ENCODE measurements at regions not wholly inside any gene's neighbourhood (a gene's known extent, or its start where the extent isn't known, plus 50 kb on each side); places are given as distances from the start of the nearest gene placed in this dataset.

DNA sequence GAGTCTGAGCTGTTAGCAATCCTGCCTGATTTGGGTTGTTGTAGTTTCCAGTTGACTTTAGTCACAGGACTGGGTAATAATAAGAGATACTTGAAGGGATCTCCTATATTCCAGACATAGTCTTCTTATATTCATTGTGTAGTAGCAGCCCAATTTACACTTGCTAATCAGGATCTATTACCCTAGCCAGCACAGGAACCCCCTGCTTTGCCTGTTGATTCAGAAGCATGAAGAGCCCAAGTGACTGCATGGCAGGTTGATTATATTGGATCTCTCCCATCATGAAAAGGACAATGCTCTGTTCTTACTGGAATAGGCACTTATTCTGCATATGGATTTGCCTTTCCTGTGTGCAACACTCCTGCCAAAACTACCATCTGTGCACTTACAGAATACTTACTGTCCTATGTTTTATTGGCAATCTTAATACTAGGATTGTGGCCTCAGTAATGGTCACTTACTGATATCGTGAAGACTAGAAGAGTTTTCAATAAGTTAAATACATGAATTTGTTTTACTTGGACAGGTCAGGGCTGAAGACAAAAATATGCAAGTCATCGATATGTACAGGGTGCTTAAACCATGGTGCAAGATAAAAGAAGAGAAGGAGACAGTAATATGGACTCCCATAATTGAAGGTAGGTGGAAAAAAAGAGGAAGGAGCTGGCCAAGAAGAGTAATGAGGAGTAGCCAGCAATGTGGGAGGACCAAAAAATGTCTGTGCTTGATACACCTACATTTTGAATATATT, 304.1 kb downstream of the MCTP2 start:
- DNase-seq, result no peak

DNA sequence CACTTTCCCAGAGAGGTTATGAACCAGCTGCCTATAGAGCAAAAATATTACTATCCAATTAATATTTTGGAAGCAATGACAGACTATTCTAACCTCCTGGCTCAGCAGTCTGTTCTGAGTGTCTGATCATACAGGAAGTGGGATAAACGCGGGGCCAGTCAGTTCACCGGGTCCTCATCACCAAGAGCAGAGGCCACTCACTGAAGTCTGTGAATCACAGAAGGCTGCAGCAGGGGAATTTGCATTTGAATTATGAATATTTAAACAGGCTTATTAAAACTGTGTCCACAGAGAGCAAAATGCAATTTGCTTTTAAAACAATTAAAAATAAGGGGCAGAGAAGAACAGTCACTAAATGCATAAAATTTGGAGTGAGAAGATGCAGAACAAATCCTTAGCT, 305.2 kb downstream of the MCTP2 start:
- DNase-seq, result no peak

DNA sequence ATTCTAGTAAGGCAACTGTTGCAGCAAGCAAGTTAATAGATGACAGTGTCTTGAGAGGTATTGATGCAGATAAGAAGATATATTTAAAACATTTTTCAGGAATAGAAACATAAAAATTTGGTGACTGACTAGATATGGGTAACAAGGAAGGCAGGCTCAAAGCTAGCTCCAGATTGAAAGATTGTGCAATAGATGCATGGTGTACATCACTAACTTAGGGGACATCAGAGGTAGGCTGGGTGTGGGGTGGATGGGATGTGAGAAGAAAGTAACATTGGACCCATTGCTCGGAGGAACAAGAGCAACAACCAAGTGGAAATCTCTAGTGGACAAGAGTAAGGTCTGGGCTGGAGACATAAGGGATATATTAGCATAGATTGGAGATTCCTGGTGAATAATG, 306.9 kb downstream of the MCTP2 start:
- no peak for DNase-seq

DNA sequence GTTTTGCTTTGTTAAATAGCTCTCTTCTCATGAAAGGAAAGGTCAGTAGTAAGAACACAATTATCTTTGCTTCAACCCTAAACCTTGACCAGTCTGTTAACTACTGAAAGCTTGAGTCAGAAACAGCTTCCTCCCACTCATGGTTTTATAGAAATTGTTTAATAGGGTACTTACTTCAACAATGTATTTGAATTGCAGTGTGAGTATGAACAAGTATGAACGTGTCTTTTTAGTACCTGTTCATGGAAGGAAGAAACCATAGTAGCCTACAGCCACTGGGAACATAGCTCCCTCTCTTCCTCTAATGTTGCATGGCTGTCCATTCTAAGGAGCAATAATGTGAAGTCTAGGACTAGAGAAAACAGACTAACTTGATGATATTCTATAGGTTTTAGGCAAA, 311.0 kb downstream of the MCTP2 start:
- no peak for DNase-seq

DNA sequence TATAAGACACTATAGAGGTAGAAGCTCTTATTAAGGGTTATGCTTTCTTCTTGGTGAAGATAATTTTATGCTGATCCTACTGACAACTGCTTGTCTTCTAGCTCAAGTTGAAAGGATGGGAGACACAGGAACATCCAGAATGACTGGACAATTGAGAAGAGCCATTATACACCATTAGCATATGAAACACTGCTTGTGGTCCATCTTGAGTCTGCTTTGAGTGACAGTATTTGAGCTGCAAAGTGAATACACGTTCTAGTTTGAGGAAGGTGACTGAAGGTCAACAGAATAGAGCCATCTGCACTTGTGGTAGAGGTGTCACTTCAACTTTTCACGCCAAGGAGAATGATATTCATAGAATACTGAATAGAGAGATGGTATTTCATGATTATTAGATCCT, 315.4 kb downstream of the MCTP2 start:
- no peak for DNase-seq

DNA sequence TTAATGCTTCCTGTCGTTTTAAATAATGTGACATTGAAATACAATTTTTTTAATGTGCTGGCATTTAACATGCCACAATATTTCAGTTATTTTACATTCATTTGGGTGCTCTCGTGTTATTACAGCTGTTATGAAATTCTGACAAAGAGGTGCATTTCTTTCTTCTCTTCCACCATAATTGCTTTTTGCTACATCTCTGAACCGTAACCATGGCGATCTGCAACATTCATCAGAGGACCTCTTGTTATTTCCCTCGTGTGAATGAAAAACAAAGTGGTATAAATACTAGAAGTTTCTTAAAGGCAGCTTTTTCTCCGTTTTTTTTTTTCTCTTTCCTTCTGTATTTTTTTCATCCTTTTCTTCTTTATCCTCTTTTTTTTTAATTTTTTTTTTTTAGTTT, 316.4 kb downstream of the MCTP2 start:
- no peak for DNase-seq

DNA sequence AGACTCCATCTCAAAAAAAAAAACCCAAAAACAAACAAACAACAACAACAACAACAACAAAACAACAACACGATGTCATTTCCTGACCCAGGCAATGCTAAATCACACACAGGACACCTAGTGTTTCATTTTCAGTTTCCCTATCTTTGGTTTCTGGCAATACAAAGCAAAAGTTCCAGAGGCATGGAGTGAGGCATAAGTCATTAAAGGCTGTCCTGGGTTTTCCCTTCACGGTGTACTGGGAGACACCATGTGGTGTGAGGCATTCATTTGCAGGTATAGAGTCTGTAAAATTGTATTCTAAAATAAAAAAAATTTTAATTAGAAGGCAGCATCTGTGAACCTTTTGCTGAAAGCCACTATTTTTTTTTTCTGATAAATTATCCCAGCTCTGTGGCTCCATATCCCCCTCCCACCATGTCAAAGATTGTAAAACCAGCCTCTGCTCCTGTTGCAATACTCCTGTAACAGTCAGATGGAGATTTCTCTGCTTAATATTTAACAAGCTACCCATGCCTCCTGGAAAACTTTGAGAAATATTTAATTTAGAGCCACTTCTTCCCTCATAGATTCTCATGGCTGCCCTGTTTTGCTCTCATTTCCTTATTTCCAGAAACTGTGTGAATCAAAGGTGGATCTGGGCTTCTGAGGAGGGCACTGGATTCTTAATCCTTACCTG, 324.6 kb downstream of the MCTP2 start:
- no peak for DNase-seq

DNA sequence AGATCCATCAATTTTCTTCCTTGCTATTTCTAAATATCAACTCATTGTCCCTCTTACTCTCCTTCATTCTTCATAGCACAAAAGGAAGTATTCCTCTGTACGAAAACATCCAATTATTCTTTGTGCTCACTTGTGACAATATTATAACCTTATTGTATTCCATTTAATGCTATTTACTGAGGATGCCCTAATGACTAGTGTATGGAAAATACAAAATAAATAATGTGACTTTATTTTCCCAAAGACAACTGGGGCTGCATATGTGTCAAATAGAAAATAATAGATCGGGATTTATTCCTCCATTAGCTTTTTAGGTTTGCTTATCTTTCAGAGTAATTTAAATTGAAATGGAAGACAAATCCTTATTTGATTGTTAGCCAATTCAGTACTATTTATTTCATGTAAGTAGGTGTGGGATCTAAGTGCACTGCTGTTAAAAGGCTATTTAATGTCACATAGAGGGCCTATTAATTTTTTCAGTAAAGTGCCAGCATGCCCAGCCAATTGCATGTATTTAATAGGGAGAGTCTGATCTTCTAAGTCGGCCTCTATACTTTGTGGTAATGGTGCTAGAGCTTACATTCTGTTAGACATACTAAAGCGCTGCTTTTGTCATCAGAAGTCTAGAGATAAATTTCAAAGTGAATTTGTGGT, 329.8 kb downstream of the MCTP2 start:
- DNase-seq, result no peak

DNA sequence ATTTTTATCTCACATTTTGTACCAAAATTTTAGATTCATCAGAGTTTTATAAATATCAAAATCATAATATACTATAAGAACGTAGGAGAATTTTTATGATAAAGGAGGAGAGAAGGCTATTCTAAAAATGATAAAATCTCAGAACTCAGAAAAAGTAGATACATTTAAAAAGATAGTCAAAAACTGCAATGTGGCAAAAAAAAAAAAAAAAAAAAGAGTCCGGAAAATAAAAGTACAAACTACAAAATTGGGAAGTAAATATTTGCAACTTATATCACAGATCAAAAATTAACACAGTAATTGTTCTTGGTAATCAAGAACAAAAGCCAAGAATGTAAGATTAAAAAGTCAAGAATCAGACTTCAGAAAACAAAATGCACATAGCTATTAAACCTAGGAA, 332.1 kb downstream of the MCTP2 start:
- no peak for DNase-seq

DNA sequence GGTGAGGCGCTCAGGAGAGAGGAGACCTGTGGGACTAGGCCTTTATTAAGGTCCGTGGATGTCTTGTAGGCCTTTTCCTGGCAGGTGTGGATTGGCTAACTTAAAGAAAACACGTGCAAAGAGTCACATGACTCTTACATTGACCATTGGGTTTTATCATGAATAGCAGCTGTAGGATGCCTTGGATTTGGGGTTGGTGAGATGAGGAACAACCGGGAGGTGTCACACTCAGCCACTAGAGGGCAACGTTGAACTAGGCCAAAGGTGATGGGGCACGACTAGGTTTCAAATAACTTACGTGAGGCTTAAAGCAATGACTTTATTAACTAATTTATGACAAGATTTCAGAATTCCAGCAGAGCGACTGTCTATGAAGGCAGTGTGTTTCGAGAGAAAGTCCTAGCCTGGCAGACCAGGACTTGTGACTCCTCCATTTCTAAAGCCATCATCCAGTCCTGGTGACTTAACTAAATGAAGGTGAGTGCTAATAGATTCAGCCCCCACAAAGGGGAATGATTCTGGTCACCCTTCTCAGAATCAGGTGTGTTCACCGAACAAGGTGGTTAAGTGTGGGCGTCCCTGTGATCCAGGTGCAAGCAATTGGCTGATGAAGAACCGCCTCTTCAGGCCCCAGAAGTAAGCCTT, 345.6 kb downstream of the MCTP2 start:
- DNase-seq, result no peak

DNA sequence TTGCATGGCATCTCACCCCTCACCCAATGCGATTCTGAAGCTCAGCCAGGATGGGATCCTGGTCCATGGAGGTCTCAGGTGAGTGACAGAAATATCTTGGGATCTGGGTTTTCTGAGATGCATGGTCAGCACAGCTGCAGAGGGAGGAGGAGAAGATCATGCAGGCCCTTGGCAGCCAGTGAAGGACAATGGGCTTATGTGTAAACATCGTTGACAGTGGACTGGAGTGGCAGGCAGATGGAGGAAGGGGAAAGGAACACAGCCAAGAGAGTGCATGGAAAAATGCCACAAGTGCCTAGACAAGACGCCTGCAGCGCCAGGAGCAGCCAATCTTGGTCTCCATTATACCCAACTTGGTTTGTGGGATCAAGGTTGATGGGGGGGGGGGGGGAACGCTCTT, 347.9 kb downstream of the MCTP2 start:
- DNase-seq, result no peak

DNA sequence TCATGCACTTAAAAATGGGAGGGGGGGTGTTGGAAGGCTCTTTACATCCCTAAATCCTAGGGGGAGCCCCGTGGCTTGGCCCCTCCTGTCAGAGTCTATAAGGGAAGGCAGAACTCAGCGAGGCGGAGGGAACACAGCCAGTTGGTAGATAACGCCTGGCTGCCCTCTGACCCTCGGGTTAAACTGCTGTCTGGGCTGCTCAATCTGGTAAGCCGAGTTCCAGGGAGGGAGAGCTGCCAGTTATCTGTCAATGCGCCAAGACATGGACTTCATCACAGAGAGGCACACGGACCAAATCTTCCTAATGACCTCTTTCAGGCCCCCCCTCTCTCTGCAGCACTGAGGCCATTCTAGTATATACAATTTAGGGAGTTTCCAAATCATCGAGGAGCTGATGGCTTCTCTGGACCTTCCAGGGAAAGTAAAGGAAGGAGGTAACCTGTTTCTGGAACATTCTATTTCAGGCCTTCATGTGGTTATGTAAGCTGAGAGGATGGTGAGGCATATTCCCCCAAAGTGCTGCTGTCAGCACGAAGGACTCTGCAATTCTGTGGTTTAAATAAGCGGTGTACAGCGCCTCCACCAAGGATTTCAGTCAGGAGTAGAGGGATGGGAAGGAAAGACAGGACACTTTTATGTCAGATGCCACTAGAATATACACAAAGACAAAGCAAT, 349.0 kb downstream of the MCTP2 start:
- DNase-seq, result no peak

DNA sequence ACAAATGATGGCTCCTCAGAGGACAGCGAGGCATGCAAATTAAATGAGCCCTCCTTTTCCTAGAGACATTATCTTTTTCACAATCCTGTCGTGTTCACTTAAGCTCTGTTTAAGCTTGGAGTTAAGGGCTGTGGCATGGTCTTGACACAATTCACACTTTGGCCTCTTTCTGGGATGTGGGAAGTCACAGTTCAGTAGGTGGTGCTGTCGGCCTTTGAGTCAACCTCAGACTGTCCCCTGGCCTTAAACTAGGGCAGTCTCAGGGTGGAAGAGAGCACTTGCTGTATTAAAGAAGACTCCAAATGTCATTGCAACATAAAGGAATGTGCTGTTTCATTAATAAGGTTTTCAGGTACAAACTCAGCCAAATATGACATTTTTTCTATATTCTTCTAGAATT, 351.0 kb downstream of the MCTP2 start:
- DNase-seq, result peak; percentile 29

DNA sequence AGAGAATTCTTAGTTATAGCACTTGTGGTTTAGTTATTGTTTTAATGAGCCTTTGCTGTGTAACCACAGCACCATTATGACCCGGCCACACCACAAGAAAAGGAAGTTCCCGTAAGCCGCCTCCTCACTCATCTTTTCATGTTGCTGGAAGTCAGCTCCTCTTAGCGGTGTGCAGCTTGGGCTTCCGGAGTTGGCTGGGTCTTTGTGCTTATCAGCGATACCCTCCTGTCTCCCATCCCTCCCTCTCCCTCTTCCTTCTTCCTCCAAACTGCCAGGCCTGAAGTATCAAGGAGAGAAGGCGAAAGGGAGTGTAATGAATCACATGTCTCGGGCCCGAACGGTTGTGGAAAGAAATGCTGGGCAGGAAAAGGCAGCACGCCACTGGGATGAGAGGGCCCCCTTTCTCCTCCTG, 353.5 kb downstream of the MCTP2 start:
- peak; percentile 90 for DNase-seq

DNA sequence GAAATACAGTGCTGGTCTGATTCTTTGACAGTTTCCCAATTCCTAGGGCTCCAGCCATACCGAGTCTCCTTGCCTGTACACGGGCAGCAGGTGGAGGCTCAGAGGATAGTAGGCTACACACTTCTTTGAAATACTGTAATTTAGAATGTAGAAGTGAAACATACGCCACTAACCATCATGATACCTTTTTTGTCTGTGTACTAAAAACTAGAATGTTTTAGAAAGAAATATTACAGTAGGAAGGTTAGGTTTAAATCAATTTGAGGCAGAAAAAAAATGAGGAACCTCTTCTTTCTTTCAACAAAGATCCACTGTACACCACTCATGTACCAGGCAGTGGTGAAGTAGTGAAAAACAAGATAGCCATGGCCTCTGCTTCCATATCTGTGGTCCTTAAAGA, 354.7 kb downstream of the MCTP2 start:
- no peak for DNase-seq

DNA sequence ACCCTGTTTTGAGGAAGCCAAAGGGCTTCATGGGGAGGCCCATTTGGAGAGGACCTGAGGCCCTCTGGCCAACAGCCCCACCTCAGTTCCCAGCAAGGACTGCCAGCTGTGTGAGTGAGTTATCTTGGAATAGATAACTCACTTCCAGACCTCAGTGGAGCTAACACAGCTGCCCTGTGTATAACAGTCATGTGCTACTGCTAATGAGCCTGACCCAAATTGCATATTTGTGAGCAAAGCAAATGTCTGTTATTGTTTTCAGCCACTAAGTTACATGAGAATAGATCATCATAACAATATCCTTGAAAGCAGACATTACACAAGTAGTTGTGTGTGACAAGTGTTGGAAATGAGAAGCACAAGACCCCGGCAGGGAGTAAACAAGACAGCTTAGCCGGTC, 355.8 kb downstream of the MCTP2 start:
- no peak for DNase-seq

DNA sequence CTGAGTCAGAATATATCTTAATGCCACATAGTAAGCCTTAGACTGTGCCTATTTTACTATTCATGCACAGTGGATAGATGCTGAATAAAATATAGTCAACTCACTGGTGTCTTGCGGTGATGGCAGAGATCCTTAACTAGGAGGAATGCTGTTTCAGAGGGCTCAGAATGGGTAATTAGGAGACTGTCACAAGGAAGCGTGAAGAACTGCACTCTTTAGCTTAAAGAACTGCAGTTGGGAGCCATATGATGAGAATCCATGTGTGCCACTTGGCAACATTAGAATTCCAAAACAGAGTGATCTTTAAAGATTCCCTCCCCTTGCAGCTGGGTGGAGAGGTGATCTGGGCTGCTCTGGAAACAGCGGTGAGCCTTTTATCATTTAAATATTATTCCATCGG, 357.6 kb downstream of the MCTP2 start:
- no peak for DNase-seq

DNA sequence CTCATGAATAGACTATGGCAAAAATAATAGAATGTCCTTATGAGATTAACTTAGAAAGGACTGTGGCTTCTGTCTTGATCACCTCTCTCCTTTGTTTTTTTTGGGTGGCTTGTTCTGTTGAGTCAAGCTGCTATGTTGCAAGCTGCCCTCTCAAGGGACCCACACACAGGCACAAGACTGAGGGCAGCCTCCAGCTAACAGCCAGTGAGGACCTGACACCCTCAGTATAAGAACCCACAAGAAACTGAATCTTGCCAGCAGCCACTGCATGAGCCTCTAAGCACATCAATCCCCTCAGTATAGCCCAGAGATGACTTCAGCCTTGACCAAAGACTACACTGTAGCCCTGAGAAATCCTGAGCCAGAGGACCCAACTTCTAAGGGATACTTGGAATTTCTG, 361.1 kb downstream of the MCTP2 start:
- no peak for DNase-seq

DNA sequence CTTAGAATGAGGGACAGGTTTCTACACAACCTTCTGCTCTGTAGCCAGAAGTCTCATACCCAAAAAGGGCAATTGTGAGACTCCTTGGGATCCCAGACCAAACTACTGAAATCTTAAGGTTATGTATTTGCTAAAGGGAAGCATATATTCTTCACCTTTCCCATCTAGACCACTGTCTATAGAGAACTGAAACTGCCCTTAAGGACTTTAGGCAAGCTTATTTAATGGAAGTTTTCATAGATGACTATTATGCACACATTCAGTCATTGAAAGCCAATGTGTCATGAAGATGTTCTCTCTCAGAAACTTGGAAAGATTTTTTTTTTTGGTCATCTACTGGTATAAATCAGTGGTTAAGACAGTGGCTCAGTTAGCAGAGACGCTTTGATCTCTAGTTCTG, 365.3 kb downstream of the MCTP2 start:
- no peak for DNase-seq

DNA sequence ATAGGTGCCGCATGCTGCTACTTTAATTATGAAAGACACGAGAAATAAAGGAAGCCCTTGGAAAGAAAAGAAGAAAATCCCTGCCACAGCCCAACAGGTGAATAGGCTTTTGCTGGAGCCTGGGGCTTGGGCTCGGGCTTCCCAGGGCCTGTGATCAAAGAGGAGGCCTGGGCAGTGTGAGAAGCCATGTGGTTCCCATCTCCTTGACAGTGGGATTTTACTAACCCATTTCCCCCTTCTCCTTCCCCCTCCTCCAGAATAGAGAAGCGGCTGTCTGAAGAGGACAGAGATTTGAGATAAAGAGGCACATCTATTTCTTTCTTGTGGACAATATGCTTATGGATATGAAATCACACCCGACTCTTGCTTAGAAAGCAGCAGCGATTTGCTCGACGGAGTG, 369.1 kb downstream of the MCTP2 start:
- DNase-seq, result no peak

DNA sequence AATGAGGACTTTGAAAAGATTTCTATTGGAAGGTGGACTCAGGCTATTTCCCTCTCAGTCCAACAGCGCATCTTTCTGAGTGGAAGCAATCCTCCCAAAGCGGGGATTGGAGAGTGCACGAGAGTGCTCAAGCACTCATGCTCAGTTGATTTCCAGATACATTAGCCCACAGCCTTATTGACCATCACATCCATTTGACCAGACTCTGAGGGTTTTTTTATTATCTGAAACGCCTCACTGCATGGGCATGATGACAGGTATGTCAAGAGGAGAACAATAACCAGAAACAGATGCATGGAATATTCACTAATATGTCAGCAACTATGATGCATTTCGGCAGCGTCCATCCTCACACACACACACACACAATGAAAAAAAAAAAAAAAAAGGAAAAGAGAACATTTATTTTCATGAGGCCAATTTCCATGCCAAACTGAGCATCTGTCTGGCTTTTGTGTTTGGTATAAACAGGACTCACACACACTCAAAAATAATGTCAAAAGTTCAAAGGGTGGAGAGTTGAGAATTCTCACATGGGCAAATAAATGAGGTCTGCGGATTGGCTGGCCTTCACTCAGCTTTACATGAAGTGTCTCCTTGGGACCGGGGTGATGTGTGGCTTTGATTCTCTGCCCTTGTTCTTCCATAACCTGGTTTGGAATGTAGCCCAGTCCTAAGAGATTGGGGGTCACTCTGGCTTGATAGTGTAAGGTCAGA, 371.6 kb downstream of the MCTP2 start:
- DNase-seq, result no peak

DNA sequence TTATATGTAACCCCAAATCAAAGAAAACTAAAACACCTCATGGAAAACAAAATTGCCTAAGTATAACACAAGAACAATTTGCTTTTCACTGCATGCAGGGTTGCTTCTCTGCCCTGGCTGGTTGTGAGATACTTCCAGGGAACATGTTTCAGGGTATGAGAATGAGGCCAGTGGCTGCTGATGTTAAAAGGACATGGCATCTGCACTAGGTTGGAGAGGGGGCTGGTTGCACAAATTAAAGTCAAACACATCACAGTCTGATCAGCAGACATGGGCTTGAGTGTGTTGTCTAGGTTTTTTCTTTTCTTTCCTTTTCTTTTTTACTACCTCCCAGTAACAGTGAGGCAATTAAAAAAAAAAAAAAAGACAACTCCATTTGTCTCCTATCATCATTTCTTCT, 374.9 kb downstream of the MCTP2 start:
- DNase-seq, result no peak

Measured in GF-D8 (cell line).